COR-L47 (cell line): ENCODE measurements at regions not wholly inside any gene's neighbourhood (a gene's known extent, or its start where the extent isn't known, plus 50 kb on each side); places are given as distances from the start of the nearest gene placed in this dataset.

Experiments
- DNase-seq: peaks from one replicate; lab custom pipeline; 2025; lab: John Stamatoyannopoulos, UW

- DNase-seq = no peak
Observed at GRCh38 chr4:155094201-155094820, 114.1 kb upstream of the NPY2R start.

- no peak for DNase-seq
Observed at GRCh38 chr4:155099231-155099630, 109.2 kb upstream of the NPY2R start.

- no peak for DNase-seq
Observed at GRCh38 chr4:155106629-155107028, 101.8 kb upstream of the NPY2R start.

GRCh38 chr4:155107059-155107458 is 101.4 kb upstream of the NPY2R start:
- no peak for DNase-seq

- no peak for DNase-seq
Observed at GRCh38 chr4:155114790-155115189, 93.6 kb upstream of the NPY2R start.

GRCh38 chr4:155119006-155119405 is 89.4 kb upstream of the NPY2R start:
- DNase-seq = no peak

GRCh38 chr4:155120536-155120935 is 87.9 kb upstream of the NPY2R start:
- DNase-seq = no peak

- no peak for DNase-seq
Observed at GRCh38 chr4:155122382-155122781, 86.1 kb upstream of the NPY2R start.

GRCh38 chr4:155134136-155134535 is 74.3 kb upstream of the NPY2R start:
- no peak for DNase-seq

GRCh38 chr4:155140889-155141288 is 67.5 kb upstream of the NPY2R start:
- no peak for DNase-seq

- DNase-seq = no peak
Observed at GRCh38 chr4:155143512-155143911, 64.9 kb upstream of the NPY2R start.
